RWPE2 (cell line): ENCODE measurements at regions not wholly inside any gene's neighbourhood (a gene's known extent, or its start where the extent isn't known, plus 50 kb on each side); places are given as distances from the start of the nearest gene placed in this dataset.
A peak's percentile ranks its signal among the peaks of the same experiment; 100 is the strongest.

Experiments
- ATAC-seq: fragments of 200-7000 bp; cut with Tn5 transposase; 3 replicates; pipeline ENCODE4 v1.9.1; 2021; ENCODE audit warnings: low read depth
- DNase-seq: peaks from one replicate; pipeline ENCODE4 v3.0.0-alpha.2; 2020; ENCODE audit warnings: low spot score
- H3K27ac ChIP-seq: fragments of 450-650 bp; 2 replicates; pipeline ENCODE4 v1.5.1; 2017; ENCODE audit warnings: mild to moderate bottlenecking; ENCODE audit not compliant: poor library complexity, severe bottlenecking
- H3K27me3 ChIP-seq: fragments of 250-450 bp; sonication (Bioruptor Pico); 2 replicates; pipeline ENCODE4 v1.5.1; 2021; ENCODE audit warnings: mild to moderate bottlenecking, moderate library complexity; ENCODE audit not compliant: insufficient read depth, poor library complexity, severe bottlenecking
- H3K36me3 ChIP-seq: fragments of 250-450 bp; sonication (Bioruptor Pico); 2 replicates; pipeline ENCODE4 v1.5.1; 2020; ENCODE audit warnings: low read depth, mild to moderate bottlenecking, moderate library complexity
- H3K4me1 ChIP-seq: fragments of 250-450 bp; sonication (Bioruptor Pico); 2 replicates; pipeline ENCODE4 v1.5.1; 2021; ENCODE audit warnings: mild to moderate bottlenecking, moderate library complexity; ENCODE audit not compliant: insufficient read depth, poor library complexity, severe bottlenecking
- H3K4me3 ChIP-seq: fragments of 250-450 bp; sonication (Bioruptor Pico); 2 replicates; pipeline ENCODE4 v1.5.1; 2021; ENCODE audit warnings: mild to moderate bottlenecking, moderate library complexity; ENCODE audit not compliant: severe bottlenecking
- H3K9me3 ChIP-seq: fragments of 250-450 bp; sonication (Bioruptor Pico); 2 replicates; pipeline ENCODE4 v1.5.1; 2021; ENCODE audit warnings: mild to moderate bottlenecking, moderate library complexity; ENCODE audit not compliant: severe bottlenecking
- CTCF ChIP-seq: fragments of 450-650 bp; IDR thresholded peaks from one replicate; pipeline ENCODE4 v1.5.1; 2017; ENCODE audit warnings: mild to moderate bottlenecking, moderate library complexity; ENCODE audit not compliant: poor library complexity, severe bottlenecking

DNA sequence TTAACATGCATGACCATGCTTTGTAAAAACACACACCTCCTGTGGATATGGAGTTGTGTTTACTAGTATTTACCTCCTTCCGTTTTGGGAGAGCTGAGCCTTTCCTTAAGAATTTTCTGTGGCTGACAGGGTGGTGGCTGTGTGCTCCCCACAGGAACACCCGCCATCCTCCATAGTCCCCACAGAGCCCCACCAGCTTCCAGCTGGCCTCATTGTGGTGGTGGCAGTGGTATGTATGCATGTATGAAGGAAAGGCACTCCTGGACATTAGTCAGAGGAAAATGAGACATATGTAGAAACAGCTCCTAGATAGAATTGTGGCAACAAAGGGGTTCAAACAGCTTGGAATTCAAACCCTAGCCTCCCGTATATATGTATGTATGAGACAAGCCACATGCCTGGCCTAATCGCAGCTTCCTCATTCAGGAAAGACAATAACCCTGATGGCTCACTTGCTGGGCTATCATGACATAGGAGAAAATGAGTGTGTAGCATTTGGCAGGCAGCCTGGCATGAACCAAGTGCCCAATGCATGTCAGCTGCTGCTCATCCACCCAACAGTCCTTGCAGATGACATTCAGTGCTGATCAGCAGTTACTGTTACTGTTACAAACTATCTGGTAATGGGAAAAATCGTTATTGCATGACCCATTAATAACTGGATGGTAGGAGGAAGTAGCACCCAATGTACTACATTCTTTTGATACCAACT is 459.7 kb downstream of the EBF1 start:
- Histone ChIP-seq H3K4me1 (no peaks in the 10 kb centered on the region), H3K27ac (no peak overlapping the region), H3K36me3 (no peaks in the 10 kb centered on the region), H3K9me3 (no peaks in the 10 kb centered on the region), H3K4me3 (no peak overlapping the region), H3K27me3 (peaks cover 6% of the 10 kb centered on the region)
- ATAC-seq = peak; percentile 9; the same call in 2 of the 3 replicates
- no peak for TF ChIP-seq CTCF
- no peak for DNase-seq

GRCh38 chr5:158638396-158638795 is 461.3 kb downstream of the EBF1 start:
- Histone ChIP-seq H3K27ac (no peak overlapping the region), H3K36me3 (no peaks in the 10 kb centered on the region), H3K9me3 (no peaks in the 10 kb centered on the region), H3K4me3 (no peak overlapping the region), H3K27me3 (peaks cover 6% of the 10 kb centered on the region), H3K4me1 (no peaks in the 10 kb centered on the region)
- TF ChIP-seq CTCF = no peak
- no peak for DNase-seq
- ATAC-seq = no peak

GRCh38 chr5:158637039-158637438 is 462.7 kb downstream of the EBF1 start:
- TF ChIP-seq CTCF = no peak
- Histone ChIP-seq H3K4me3 (no peak overlapping the region), H3K9me3 (no peaks in the 10 kb centered on the region), H3K27me3 (peaks cover 6% of the 10 kb centered on the region), H3K36me3 (no peaks in the 10 kb centered on the region), H3K27ac (no peak overlapping the region), H3K4me1 (no peaks in the 10 kb centered on the region)
- no peak for DNase-seq
- no peak for ATAC-seq

DNA sequence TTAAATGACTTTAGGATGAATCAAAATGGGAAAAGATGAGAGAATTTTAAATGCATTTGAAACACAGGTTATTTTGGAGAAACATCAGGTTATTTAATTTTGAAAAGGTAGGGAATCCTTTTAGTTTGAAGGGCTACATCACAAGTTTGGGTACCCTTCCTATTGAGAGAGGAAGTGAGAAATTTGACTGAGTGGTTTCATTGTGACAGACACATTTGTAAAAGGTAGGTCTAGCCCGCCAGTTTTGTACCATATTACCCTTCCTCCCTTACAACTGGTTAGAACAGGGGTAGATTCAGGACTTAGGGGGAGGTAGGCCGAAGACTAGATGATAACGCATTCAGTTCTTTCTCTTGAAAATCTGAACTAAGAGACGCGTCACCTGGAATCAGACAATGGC is 464.2 kb downstream of the EBF1 start:
- no peaks in the 10 kb centered on the region for H3K36me3 ChIP-seq
- TF ChIP-seq CTCF = no peak
- H3K27ac ChIP-seq = no peak overlapping the region
- H3K27me3 ChIP-seq = peaks cover 11% of the 10 kb centered on the region
- no peak for ATAC-seq
- H3K4me1 ChIP-seq = no peaks in the 10 kb centered on the region
- no peak overlapping the region for H3K4me3 ChIP-seq
- no peak for DNase-seq
- H3K9me3 ChIP-seq = no peaks in the 10 kb centered on the region

GRCh38 chr5:158634714-158635113 is 465.0 kb downstream of the EBF1 start:
- no peak for DNase-seq
- Histone ChIP-seq H3K9me3 (no peaks in the 10 kb centered on the region), H3K27me3 (peaks cover 11% of the 10 kb centered on the region), H3K4me3 (no peak overlapping the region), H3K36me3 (no peaks in the 10 kb centered on the region), H3K27ac (no peak overlapping the region), H3K4me1 (no peaks in the 10 kb centered on the region)
- no peak for TF ChIP-seq CTCF
- no peak for ATAC-seq
